ENCODE measurements at regions not wholly inside any gene's neighbourhood (a gene's known extent, or its start where the extent isn't known, plus 50 kb on each side); places are given as distances from the start of the nearest gene placed in this dataset.

GRCh38 chr19:16000024-16000663 is 51.3 kb downstream of the OR10H4 start:
- no peak for DNase-seq

- DNase-seq: peak; percentile 24
Measured at GRCh38 chr19:16001481-16002312, 52.9 kb downstream of the OR10H4 start.

GRCh38 chr19:16002406-16003384 is 53.9 kb downstream of the OR10H4 start:
- DNase-seq: no peak

GRCh38 chr19:16003391-16003790 is 54.6 kb downstream of the OR10H4 start:
- DNase-seq: no peak

GRCh38 chr19:16005925-16006324 is 57.1 kb downstream of the OR10H4 start:
- DNase-seq: no peak

- no peak for DNase-seq
Measured at GRCh38 chr19:16012552-16012951, 63.7 kb upstream of the TPM4 start.

- DNase-seq: no peak
Measured at GRCh38 chr19:16013181-16013850, 63.0 kb upstream of the TPM4 start.

GRCh38 chr19:16013851-16014840 is 62.1 kb upstream of the TPM4 start:
- no peak for DNase-seq

- no peak for DNase-seq
Measured at GRCh38 chr19:16014923-16015804, 61.1 kb upstream of the TPM4 start.

- no peak for DNase-seq
Measured at GRCh38 chr19:16015805-16016173, 60.5 kb upstream of the TPM4 start.

GRCh38 chr19:16016226-16017137 is 59.8 kb upstream of the TPM4 start:
- DNase-seq: no peak

- DNase-seq: no peak
Measured at GRCh38 chr19:16017138-16017490, 59.2 kb upstream of the TPM4 start.

GRCh38 chr19:16018106-16018755 is 58.1 kb upstream of the TPM4 start:
- no peak for DNase-seq

GRCh38 chr19:16018801-16019551 is 57.3 kb upstream of the TPM4 start:
- no peak for DNase-seq

- no peak for DNase-seq
Measured at GRCh38 chr19:16019691-16020448, 56.4 kb upstream of the TPM4 start.

GRCh38 chr19:16021796-16022195 is 54.5 kb upstream of the TPM4 start:
- no peak for DNase-seq

GRCh38 chr19:16022251-16022650 is 54.0 kb upstream of the TPM4 start:
- no peak for DNase-seq
